Immature natural killer cell (primary cell): ENCODE measurements at regions not wholly inside any gene's neighbourhood (a gene's known extent, or its start where the extent isn't known, plus 50 kb on each side); places are given as distances from the start of the nearest gene placed in this dataset.

Experiments
- DNase-seq, 3 donors: peaks; one replicate each; pipeline ENCODE4 v3.0.0; 2022; ENCODE audit warnings: mixed read lengths in 1 of 3
- H3K27ac Mint-ChIP-seq, 6 donors: one replicate each; pipeline ENCODE4 v1.8.0; 2020; ENCODE audit warnings: mixed read lengths in 6 of 6, mild to moderate bottlenecking in 5 of 6, inconsistent platforms in 4 of 6, moderate library complexity in 3 of 6
- H3K27me3 Mint-ChIP-seq, 3 donors: one replicate each; pipeline ENCODE4 v1.8.0; 2020 to 2021; ENCODE audit warnings: low read depth in 3 of 3, mild to moderate bottlenecking in 3 of 3, mixed read lengths in 3 of 3, moderate library complexity in 3 of 3, inconsistent platforms in 1 of 3
- H3K36me3 Mint-ChIP-seq, 3 donors: one replicate each; pipeline ENCODE4 v1.8.0; 2020; ENCODE audit warnings: mixed read lengths in 3 of 3, inconsistent platforms in 2 of 3, mild to moderate bottlenecking in 2 of 3
- H3K4me1 Mint-ChIP-seq, 2 donors: one replicate each; pipeline ENCODE4 v1.8.0; 2020; ENCODE audit warnings: inconsistent platforms in 2 of 2, mild to moderate bottlenecking in 2 of 2, mixed read lengths in 2 of 2, moderate library complexity in 1 of 2
- H3K4me3 Mint-ChIP-seq, 5 donors: one replicate each; pipeline ENCODE4 v1.8.0; 2020; ENCODE audit warnings: mild to moderate bottlenecking in 5 of 5, mixed read lengths in 5 of 5, inconsistent platforms in 3 of 5, moderate library complexity in 3 of 5
- H3K9me3 Mint-ChIP-seq, 6 donors: one replicate each; pipeline ENCODE4 v1.8.0; 2020; ENCODE audit warnings: mild to moderate bottlenecking in 6 of 6, mixed read lengths in 6 of 6, inconsistent platforms in 4 of 6, moderate library complexity in 3 of 6

GRCh38 chr21:31538816-31539215 lies 120.7 kb upstream of the SOD1 start:
- peaks cover 2 to 4% (median 2%) of the 10 kb centered on the region in 3 donors for H3K27me3 Mint-ChIP-seq
- no peaks in the 10 kb centered on the region for H3K4me1 Mint-ChIP-seq
- H3K36me3 Mint-ChIP-seq: no peaks in the 10 kb centered on the region
- no peaks in the 10 kb centered on the region for H3K9me3 Mint-ChIP-seq
- no peak for DNase-seq
- no peak overlapping the region for H3K4me3 Mint-ChIP-seq
- H3K27ac Mint-ChIP-seq: no peak overlapping the region

DNA sequence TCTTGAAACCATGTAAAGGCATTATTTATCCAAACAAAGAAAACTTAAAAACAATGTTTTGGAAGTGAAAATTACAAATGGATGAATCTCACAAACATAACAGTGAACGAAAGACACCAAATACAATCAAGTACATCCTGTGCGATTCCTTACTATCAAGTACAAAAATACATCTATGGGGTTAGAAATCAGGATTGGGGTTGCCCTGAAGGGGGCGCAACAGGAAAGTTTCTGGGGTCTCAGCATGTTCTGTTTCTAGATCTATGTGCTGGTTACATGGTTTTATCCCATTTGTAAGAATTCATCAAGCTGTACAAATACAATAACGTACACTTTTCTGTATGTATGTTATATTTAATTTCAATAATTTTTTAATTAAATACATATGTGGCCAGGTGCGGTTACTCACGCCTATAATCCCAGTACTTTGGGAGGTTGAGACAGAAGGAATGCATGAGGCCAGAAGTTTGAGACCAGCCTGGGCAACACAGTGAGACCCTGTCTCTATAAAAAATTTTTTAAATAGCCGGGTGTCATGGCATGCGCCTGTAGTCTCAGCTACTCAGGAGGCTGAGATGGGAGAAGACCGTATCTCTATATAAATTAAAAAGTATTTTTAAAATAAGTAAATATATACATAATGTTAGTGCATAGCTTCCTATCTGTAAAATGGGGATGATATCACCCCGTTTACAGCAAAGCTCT lies 121.5 kb upstream of the SOD1 start:
- Mint-ChIP-seq H3K27me3 (peaks cover 2 to 6% (median 2%) of the 10 kb centered on the region in 3 donors), H3K4me1 (no peaks in the 10 kb centered on the region), H3K4me3 (no peak overlapping the region), H3K9me3 (no peaks in the 10 kb centered on the region), H3K27ac (no peak overlapping the region), H3K36me3 (no peaks in the 10 kb centered on the region)
- DNase-seq: no peak

DNA sequence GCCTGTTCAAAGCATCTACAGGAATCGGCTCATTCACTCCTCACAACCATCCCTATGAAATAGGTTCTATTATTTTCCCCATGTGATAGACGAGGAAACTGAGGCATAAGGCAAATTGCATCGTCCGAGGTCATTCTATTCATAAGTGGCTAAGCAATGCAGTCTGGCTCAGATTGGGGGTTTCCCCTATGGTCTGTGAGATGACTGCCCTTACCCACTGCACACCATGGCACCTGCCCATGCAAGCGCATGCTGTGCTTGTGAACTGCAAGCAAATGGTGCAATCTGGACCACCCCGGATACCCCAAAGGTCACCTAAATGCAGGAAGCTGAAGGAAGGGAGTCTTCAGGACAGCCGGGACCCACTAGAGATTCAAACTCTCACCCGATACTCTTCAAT lies 123.4 kb upstream of the SOD1 start:
- Mint-ChIP-seq H3K36me3 (no peaks in the 10 kb centered on the region), H3K27ac (no peak overlapping the region), H3K9me3 (no peaks in the 10 kb centered on the region), H3K4me1 (no peaks in the 10 kb centered on the region), H3K27me3 (peaks cover 2 to 6% (median 2%) of the 10 kb centered on the region in 3 donors), H3K4me3 (no peak overlapping the region)
- no peak for DNase-seq

DNA sequence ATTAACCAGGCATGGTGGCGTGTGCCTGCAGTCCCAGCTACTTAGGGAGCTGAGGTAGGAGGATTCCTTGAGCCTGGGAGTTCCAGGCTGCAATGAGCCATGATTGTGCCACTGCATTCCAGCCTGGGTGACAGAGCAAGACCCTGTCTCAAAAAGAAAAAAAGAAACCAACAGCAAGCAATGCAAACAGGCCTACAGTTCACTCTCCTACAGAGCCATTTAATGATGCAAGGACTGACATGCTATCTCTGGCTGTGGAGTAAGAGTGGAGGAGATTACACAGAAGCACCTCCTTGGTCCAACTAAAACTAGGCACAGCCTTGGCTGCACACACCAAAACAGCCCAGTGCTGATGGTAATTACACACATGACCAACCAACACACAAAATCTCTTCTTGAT lies 127.5 kb upstream of the SOD1 start:
- no peak overlapping the region for H3K27ac Mint-ChIP-seq
- no peak overlapping the region for H3K4me3 Mint-ChIP-seq
- DNase-seq: no peak
- peaks cover 0 to 2% (median 0%) of the 10 kb centered on the region in 6 donors for H3K9me3 Mint-ChIP-seq
- H3K27me3 Mint-ChIP-seq: peaks cover 1 to 3% (median 2%) of the 10 kb centered on the region in 3 donors
- no peaks in the 10 kb centered on the region for H3K36me3 Mint-ChIP-seq
- H3K4me1 Mint-ChIP-seq: no peaks in the 10 kb centered on the region

DNA sequence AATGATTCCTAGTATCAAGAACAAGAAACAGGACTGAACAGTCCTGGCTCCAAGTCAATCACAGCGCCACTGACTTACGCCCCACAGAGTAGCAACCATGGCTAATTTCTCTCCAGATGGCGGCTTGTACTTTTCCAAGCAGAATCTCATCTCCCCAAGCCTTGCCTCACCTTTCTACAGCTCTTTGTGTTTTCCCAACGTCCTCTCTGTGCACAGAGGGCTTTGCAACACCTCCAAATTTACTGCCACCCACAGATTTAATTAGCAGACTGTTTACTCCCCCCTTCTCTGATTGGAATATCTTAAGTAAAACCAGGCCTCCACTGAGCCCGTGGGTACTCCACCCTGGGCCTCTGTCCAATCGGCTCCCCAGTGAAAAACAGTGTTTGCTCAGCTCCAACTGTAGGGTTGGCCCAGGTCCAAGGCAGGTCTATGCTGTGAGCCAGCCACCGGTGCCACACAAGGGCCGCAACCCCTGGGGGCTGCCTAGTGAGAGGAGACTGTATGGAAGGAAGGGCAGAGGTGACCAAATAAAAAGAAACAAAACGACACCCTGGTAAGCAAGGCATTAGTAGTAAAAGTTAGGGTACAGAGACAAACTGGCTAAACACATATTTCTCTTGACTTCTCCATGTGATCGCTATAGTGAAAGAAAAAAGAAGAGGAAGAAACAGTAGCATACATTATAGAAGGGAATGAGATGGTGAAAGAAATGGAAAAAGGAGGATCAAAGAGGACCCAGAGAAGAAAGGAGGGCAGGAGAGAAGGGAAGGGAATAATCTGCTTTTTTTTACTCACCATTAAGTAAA lies 128.4 kb upstream of the SOD1 start:
- DNase-seq: no peak
- Mint-ChIP-seq H3K9me3 (peaks cover 0 to 2% (median 0%) of the 10 kb centered on the region in 6 donors), H3K4me3 (no peak overlapping the region), H3K27ac (no peak overlapping the region), H3K36me3 (no peaks in the 10 kb centered on the region), H3K4me1 (no peaks in the 10 kb centered on the region), H3K27me3 (peaks cover 0 to 3% (median 0%) of the 10 kb centered on the region in 3 donors)

DNA sequence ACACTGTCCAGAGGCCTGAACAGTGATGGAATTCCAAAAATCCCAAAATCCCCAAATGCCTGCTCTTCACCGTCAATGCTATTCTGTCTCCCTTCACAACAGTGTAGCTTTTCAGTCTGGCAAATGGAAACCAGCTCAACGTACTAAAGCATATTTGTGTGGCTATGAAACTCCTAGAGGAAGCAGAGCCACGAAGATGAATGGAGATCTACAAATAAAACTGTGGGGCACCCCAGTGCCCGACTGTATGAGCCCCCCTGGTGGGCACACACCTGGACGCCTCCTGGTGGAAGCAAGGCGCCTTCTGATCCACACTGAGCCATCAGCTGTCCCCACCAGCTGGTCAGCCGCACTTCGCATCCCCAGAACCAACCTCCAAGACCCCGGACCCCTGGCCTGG lies 129.1 kb upstream of the SOD1 start:
- Mint-ChIP-seq H3K4me3 (no peak overlapping the region), H3K36me3 (no peaks in the 10 kb centered on the region), H3K9me3 (peaks cover 0 to 2% (median 0%) of the 10 kb centered on the region in 6 donors), H3K4me1 (no peaks in the 10 kb centered on the region), H3K27me3 (peaks cover 0 to 3% (median 1%) of the 10 kb centered on the region in 3 donors), H3K27ac (no peak overlapping the region)
- no peak for DNase-seq

DNA sequence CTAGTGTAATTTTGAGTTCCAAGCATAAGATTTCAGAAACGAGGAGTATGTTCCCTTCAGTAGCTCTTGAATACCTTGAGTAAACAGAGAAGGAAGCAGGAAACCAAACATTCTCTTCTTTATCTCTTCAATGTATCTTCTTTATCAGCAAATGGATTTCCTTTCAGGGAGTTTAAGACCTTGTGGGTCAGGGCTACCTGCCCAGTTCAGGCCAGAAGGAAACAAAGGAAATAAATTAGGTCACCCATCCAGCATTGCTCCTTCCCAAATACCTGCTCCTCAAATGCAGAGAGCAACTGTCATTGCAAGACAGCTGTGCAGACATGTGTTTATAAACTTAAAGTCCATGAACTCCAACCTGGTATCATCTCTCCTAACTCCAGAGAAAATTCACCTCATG lies 130.1 kb upstream of the SOD1 start:
- DNase-seq: no peak
- Mint-ChIP-seq H3K9me3 (peaks cover 0 to 2% (median 0%) of the 10 kb centered on the region in 6 donors), H3K4me1 (no peaks in the 10 kb centered on the region), H3K27me3 (peaks cover 0 to 3% (median 1%) of the 10 kb centered on the region in 3 donors), H3K4me3 (no peak overlapping the region), H3K36me3 (no peaks in the 10 kb centered on the region), H3K27ac (no peak overlapping the region)

GRCh38 chr21:31526040-31526439 lies 133.5 kb upstream of the SOD1 start:
- no peak overlapping the region for H3K4me3 Mint-ChIP-seq
- peaks cover 0 to 1% (median 0%) of the 10 kb centered on the region in 3 donors for H3K27me3 Mint-ChIP-seq
- H3K9me3 Mint-ChIP-seq: peaks cover 0 to 2% (median 0%) of the 10 kb centered on the region in 6 donors
- DNase-seq: no peak
- H3K36me3 Mint-ChIP-seq: no peaks in the 10 kb centered on the region
- no peaks in the 10 kb centered on the region for H3K4me1 Mint-ChIP-seq
- no peak overlapping the region for H3K27ac Mint-ChIP-seq

GRCh38 chr21:31524140-31524539 lies 135.4 kb upstream of the SOD1 start:
- Mint-ChIP-seq H3K27me3 (peaks cover 0 to 1% (median 0%) of the 10 kb centered on the region in 3 donors), H3K27ac (no peak overlapping the region), H3K9me3 (no peaks in the 10 kb centered on the region), H3K4me1 (no peaks in the 10 kb centered on the region), H3K36me3 (no peaks in the 10 kb centered on the region), H3K4me3 (no peak overlapping the region)
- DNase-seq: no peak

DNA sequence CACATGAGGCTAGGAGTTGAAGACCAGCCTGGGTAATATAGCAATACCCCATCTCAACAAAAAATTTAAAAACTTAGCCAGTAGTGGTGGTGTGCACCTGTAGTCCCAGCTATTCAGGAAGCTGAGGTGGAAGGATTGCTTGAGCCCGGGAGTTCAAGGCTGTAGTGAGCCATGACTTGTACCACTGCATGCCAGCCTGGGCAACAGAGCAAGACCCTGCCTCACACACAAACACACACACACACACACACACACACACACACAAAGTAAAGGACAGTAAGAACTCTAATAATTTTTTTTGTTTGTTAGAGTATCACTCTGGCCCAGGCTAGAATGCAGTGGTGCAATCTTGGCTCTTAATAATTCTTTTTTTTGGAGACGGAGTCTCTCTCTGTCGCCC lies 138.0 kb upstream of the SOD1 start:
- Mint-ChIP-seq H3K4me3 (no peak overlapping the region), H3K36me3 (no peaks in the 10 kb centered on the region), H3K27ac (no peak overlapping the region), H3K9me3 (no peaks in the 10 kb centered on the region), H3K27me3 (peaks cover 0 to 2% (median 1%) of the 10 kb centered on the region in 3 donors), H3K4me1 (no peaks in the 10 kb centered on the region)
- no peak for DNase-seq

DNA sequence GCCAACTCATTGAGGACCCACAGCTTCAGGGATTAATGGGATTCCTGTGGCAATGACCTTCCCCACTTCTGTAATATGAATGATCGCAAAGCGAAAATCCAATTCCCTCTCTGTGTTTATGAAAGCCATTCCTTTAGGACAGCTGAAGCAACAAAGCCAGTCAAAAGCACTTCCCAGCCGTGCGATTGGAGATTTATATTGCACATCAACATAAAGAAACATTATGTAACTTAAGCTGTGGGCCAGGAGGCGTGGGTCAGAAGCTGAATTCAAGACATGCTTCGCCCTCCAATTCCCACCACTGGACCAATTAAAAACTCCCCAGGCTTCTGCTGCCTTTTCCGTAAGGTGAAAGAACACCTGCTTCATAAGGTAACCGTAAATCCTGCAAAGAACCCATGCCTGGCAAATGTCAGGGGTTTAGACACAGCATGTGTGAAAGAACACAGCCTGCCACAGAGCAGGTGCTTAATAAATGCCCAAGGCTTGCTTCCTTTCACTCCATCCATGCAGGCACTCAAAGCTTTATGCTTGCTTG lies 138.9 kb upstream of the SOD1 start:
- Mint-ChIP-seq H3K9me3 (no peaks in the 10 kb centered on the region), H3K36me3 (no peaks in the 10 kb centered on the region), H3K4me3 (no peak overlapping the region), H3K27ac (no peak overlapping the region), H3K4me1 (no peaks in the 10 kb centered on the region), H3K27me3 (peaks cover 0 to 2% (median 1%) of the 10 kb centered on the region in 3 donors)
- DNase-seq: no peak

DNA sequence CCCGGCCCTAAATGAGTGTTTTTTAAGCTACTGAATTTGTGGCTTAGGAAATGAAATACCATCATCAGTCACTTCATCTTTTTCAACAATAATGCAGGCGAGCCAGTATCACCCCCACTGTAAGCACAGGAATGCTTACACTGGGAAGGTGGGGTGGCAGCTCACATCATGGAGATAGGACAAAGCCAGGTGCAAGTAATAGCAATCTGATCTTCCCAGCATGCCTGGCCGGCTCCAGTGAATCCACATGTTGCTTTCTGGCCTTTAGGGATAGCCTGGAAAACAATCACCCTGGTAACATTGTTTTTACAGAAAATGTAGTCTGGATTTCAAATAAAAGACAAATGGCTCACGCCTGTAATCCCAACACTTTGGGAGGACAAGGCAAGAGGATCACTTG lies 140.9 kb upstream of the SOD1 start:
- Mint-ChIP-seq H3K27me3 (peaks cover 0 to 2% (median 0%) of the 10 kb centered on the region in 3 donors), H3K4me1 (no peaks in the 10 kb centered on the region), H3K9me3 (no peaks in the 10 kb centered on the region), H3K36me3 (no peaks in the 10 kb centered on the region), H3K27ac (no peak overlapping the region), H3K4me3 (no peak overlapping the region)
- DNase-seq: no peak

- Mint-ChIP-seq H3K4me1 (no peaks in the 10 kb centered on the region), H3K27me3 (peaks cover 0 to 2% (median 0%) of the 10 kb centered on the region in 3 donors), H3K36me3 (no peaks in the 10 kb centered on the region), H3K27ac (peak overlapping the region in 1 of 6 donors; percentile 1), H3K4me3 (no peak overlapping the region), H3K9me3 (no peaks in the 10 kb centered on the region)
- no peak for DNase-seq
Observed at GRCh38 chr21:31517664-31518414, 141.7 kb upstream of the SOD1 start.

- H3K9me3 Mint-ChIP-seq: no peaks in the 10 kb centered on the region
- H3K27ac Mint-ChIP-seq: no peak overlapping the region
- no peaks in the 10 kb centered on the region for H3K4me1 Mint-ChIP-seq
- H3K36me3 Mint-ChIP-seq: no peaks in the 10 kb centered on the region
- H3K27me3 Mint-ChIP-seq: peaks cover 0 to 2% (median 2%) of the 10 kb centered on the region in 3 donors
- no peak for DNase-seq
- H3K4me3 Mint-ChIP-seq: no peak overlapping the region
Observed at GRCh38 chr21:31515253-31515652, 144.2 kb upstream of the SOD1 start.
